ENCODE measurements at regions not wholly inside any gene's neighbourhood (a gene's known extent, or its start where the extent isn't known, plus 50 kb on each side); places are given as distances from the start of the nearest gene placed in this dataset.

GRCh38 chr1:185425163-185425562, 108.1 kb upstream of the IVNS1ABP start:
- no peak for TF ChIP-seq MAFK (IDR thresholded peaks at IDR 0.05; ENCODE audit: low read depth, low read length)
- TF ChIP-seq CHD1 (IDR thresholded peaks at IDR 0.05; ENCODE audit: low read depth, low read length) = no peak
- no peak for TF ChIP-seq RCOR1 (IDR thresholded peaks at IDR 0.05; ENCODE audit: insufficient replicate concordance, low read length)
- no peak for TF ChIP-seq MXI1 (IDR thresholded peaks at IDR 0.05; ENCODE audit: borderline replicate concordance, low read depth, low read length)
- TF ChIP-seq RAD21 (IDR thresholded peaks at IDR 0.05; ENCODE audit: low read length) = no peak
- TF ChIP-seq BHLHE40 (IDR thresholded peaks at IDR 0.05; ENCODE audit: low read depth, low read length) = no peak
- TF ChIP-seq ELK1 (IDR thresholded peaks at IDR 0.05; ENCODE audit: borderline replicate concordance, low read depth, low read length) = no peak
- CTCF ChIA-PET = no interaction called here
- Histone ChIP-seq H2AK5ac (ENCODE audit: low read depth, low read length) (no peak overlapping the region), H2BK20ac (ENCODE audit: low read depth, low read length) (no peak overlapping the region), H2BK15ac (ENCODE audit: low read depth, low read length) (no peak overlapping the region), H3K4me3 (ENCODE audit: insufficient read depth, low read depth, low read length) (no peak overlapping the region), H3K23ac (ENCODE audit: low read depth, low read length) (no peak overlapping the region), H3K27me3 (ENCODE audit: control insufficient read depth, insufficient read depth, low read length) (peaks cover 21% of the 10 kb centered on the region), H3K4me2 (ENCODE audit: low read depth, low read length) (no peak overlapping the region), H3K4ac (ENCODE audit: low read depth, low read length) (no peak overlapping the region), H3K14ac (replicated peaks; ENCODE audit: low read depth, low read length) (no peak overlapping the region), H3K79me1 (ENCODE audit: low read depth in 1 of 2, low read length in 2 of 2) (no peaks in the 10 kb centered on the region), H3K9me1 (ENCODE audit: insufficient read depth, low read length) (no peaks in the 10 kb centered on the region; the same call in 1 of the 2 replicates), H3K36me3 (ENCODE audit: control insufficient read depth, insufficient read depth, low read length) (no peaks in the 10 kb centered on the region), H2AK9ac (replicated peaks; ENCODE audit: low read depth, low read length, poor library complexity) (no peak overlapping the region), H3K9me3 (ENCODE audit: control insufficient read depth, insufficient read depth, low read length) (no peaks in the 10 kb centered on the region), H4K5ac (ENCODE audit: low read depth, low read length) (no peak overlapping the region), H3K9ac (ENCODE audit: low read depth, low read length) (no peak overlapping the region), H4K20me1 (ENCODE audit: insufficient read depth, low read length) (no peaks in the 10 kb centered on the region), H3K4me1 (ENCODE audit: control insufficient read depth, insufficient read depth, low read length) (peaks cover 2% of the 10 kb centered on the region; the same call in 1 of the 2 replicates), H3K56ac (ENCODE audit: extremely low read depth, insufficient read depth, low read length) (no peak overlapping the region), H4K8ac (ENCODE audit: low read depth in 2 of 2, low read length in 2 of 2) (no peak overlapping the region), H4K91ac (ENCODE audit: insufficient read depth, low read depth, low read length) (no peak overlapping the region), H2BK5ac (ENCODE audit: low read depth, low read length, poor library complexity, severe bottlenecking) (no peak overlapping the region), H2BK120ac (ENCODE audit: low read depth, low read length) (no peak overlapping the region), H3K18ac (ENCODE audit: low read depth, low read length) (no peak overlapping the region), H2AFZ (replicated peaks; ENCODE audit: low read length, poor library complexity) (no peak overlapping the region), H3K27ac (ENCODE audit: insufficient read depth, low read length) (no peak overlapping the region)
- no peak for DNase-seq
- BruUV-seq (replicated peaks) = no TSS peak
- intact Hi-C loops (cut with micrococcal nuclease) = no loop called here
- POLR2A ChIA-PET (ENCODE audit: unreplicated experiment) = no interaction called here
- in situ Hi-C loops (cut with MboI; ENCODE audit: low sequenced_read_pairs) = no loop called here
- no CpG with 5 or more reads among the region's 3 CpGs for WGBS, 2 experiments (ENCODE audit: extremely low coverage in 2 of 2, insufficient read length in 1 of 2)
- dilution Hi-C loops (cut with HindIII; ENCODE audit: low sequenced_read_pairs, unreplicated experiment) = no loop called here
- no peak for ATAC-seq (ENCODE audit: low read depth)

Measured in IMR-90 (cell line).